ENCODE measurements at regions not wholly inside any gene's neighbourhood (a gene's known extent, or its start where the extent isn't known, plus 50 kb on each side); places are given as distances from the start of the nearest gene placed in this dataset.

- H3K4me3 ChIP-seq (ENCODE audit: low read length) = no peak overlapping the region
- TF ChIP-seq CTCF (conservative IDR thresholded peaks at IDR 0.05; ENCODE audit: low read depth, low read length) = no peak
- DNase-seq (ENCODE audit: low read depth) = no peak
Observed at GRCh38 chr11:134904103-134904790, 492.2 kb upstream of the B3GAT1 start.

GRCh38 chr11:134901955-134902918, 490.2 kb upstream of the B3GAT1 start:
- H3K4me3 ChIP-seq (ENCODE audit: low read length) = no peak overlapping the region
- DNase-seq (ENCODE audit: low read depth) = no peak
- no peak for TF ChIP-seq CTCF (conservative IDR thresholded peaks at IDR 0.05; ENCODE audit: low read depth, low read length)

GRCh38 chr11:134901542-134901941, 489.5 kb upstream of the B3GAT1 start:
- no peak for TF ChIP-seq CTCF (conservative IDR thresholded peaks at IDR 0.05; ENCODE audit: low read depth, low read length)
- no peak overlapping the region for H3K4me3 ChIP-seq (ENCODE audit: low read length)
- no peak for DNase-seq (ENCODE audit: low read depth)

- no peak for TF ChIP-seq CTCF (conservative IDR thresholded peaks at IDR 0.05; ENCODE audit: low read depth, low read length)
- no peak for DNase-seq (ENCODE audit: low read depth)
- H3K4me3 ChIP-seq (ENCODE audit: low read length) = no peak overlapping the region
Observed at GRCh38 chr11:134893810-134894685, 482.0 kb upstream of the B3GAT1 start.

- no peak overlapping the region for H3K4me3 ChIP-seq (ENCODE audit: low read length)
- TF ChIP-seq CTCF (conservative IDR thresholded peaks at IDR 0.05; ENCODE audit: low read depth, low read length) = no peak
- DNase-seq (ENCODE audit: low read depth) = no peak
Observed at GRCh38 chr11:134890446-134890845, 478.4 kb upstream of the B3GAT1 start.

- no peak for DNase-seq (ENCODE audit: low read depth)
- no peak for TF ChIP-seq CTCF (conservative IDR thresholded peaks at IDR 0.05; ENCODE audit: low read depth, low read length)
- H3K4me3 ChIP-seq (ENCODE audit: low read length) = no peak overlapping the region
Observed at GRCh38 chr11:134889832-134890231, 477.8 kb upstream of the B3GAT1 start.
